GM18517 (cell line): ENCODE measurements at regions not wholly inside any gene's neighbourhood (a gene's known extent, or its start where the extent isn't known, plus 50 kb on each side); places are given as distances from the start of the nearest gene placed in this dataset.

Experiments
- ATAC-seq: cut with Tn5 transposase; IDR thresholded peaks from one replicate; pipeline ENCODE4 v1.9.1; 2021; ENCODE audit warnings: mild to moderate bottlenecking, moderate library complexity; ENCODE audit not compliant: unreplicated experiment

GRCh38 chr11:8796941-8797340, 114.0 kb upstream of the AKIP1 start:
- no peak for ATAC-seq

- ATAC-seq = no peak
These were observed 111.7 kb upstream of the AKIP1 start for GRCh38 chr11:8799273-8799672.

- no peak for ATAC-seq
These were observed 110.4 kb upstream of the AKIP1 start for GRCh38 chr11:8800520-8801110.

- no peak for ATAC-seq
These were observed 109.9 kb upstream of the AKIP1 start for GRCh38 chr11:8801121-8801520.

- no peak for ATAC-seq
These were observed 108.7 kb upstream of the AKIP1 start for GRCh38 chr11:8802251-8802650.

- no peak for ATAC-seq
These were observed 107.0 kb upstream of the AKIP1 start for GRCh38 chr11:8803973-8804372.

- ATAC-seq = no peak
These were observed 105.7 kb upstream of the AKIP1 start for GRCh38 chr11:8805296-8805695.

GRCh38 chr11:8806974-8807373, 104.0 kb upstream of the AKIP1 start:
- no peak for ATAC-seq

GRCh38 chr11:8807544-8808225, 103.3 kb upstream of the AKIP1 start:
- ATAC-seq = no peak

- no peak for ATAC-seq
These were observed 102.8 kb upstream of the AKIP1 start for GRCh38 chr11:8808226-8808585.

- no peak for ATAC-seq
These were observed 101.6 kb upstream of the AKIP1 start for GRCh38 chr11:8809241-8809938.

GRCh38 chr11:8809939-8810539, 101.0 kb upstream of the AKIP1 start:
- no peak for ATAC-seq

GRCh38 chr11:8810540-8811301, 100.3 kb upstream of the AKIP1 start:
- no peak for ATAC-seq

- ATAC-seq = no peak
These were observed 99.4 kb upstream of the AKIP1 start for GRCh38 chr11:8811571-8811970.

GRCh38 chr11:8812438-8812837, 98.6 kb upstream of the AKIP1 start:
- no peak for ATAC-seq

GRCh38 chr11:8813658-8814057, 97.3 kb upstream of the AKIP1 start:
- ATAC-seq = no peak

GRCh38 chr11:8814209-8814922, 96.6 kb upstream of the AKIP1 start:
- ATAC-seq = no peak

GRCh38 chr11:8814923-8815240, 96.1 kb upstream of the AKIP1 start:
- ATAC-seq = no peak

GRCh38 chr11:8818421-8818820, 92.6 kb upstream of the AKIP1 start:
- ATAC-seq = no peak

GRCh38 chr11:8820401-8820800, 90.6 kb upstream of the AKIP1 start:
- no peak for ATAC-seq

- ATAC-seq = no peak
These were observed 88.5 kb upstream of the AKIP1 start for GRCh38 chr11:8822469-8822868.
